Karpas-422 (cell line): ENCODE measurements at regions not wholly inside any gene's neighbourhood (a gene's known extent, or its start where the extent isn't known, plus 50 kb on each side); places are given as distances from the start of the nearest gene placed in this dataset.

ENCODE experiments used
- DNase-seq: peaks from one replicate; pipeline ENCODE4 v3.0.0-alpha.2; 2015
- H2AFZ ChIP-seq: fragments of 200-600 bp; sonication (generic); 2 replicates; pipeline ENCODE4 v1.6.1; 2014; ENCODE audit warnings: antibody characterized with exemption, low read length, mixed read lengths
- H3K27ac ChIP-seq: fragments of 200-600 bp; sonication (generic); 2 replicates; pipeline ENCODE4 v1.5.1; 2014; ENCODE audit warnings: mild to moderate bottlenecking, low read length, moderate library complexity
- H3K27me3 ChIP-seq: fragments of 200-600 bp; sonication (generic); 2 replicates; pipeline ENCODE4 v1.6.1; 2014; ENCODE audit warnings: low read length, mixed read lengths
- H3K36me3 ChIP-seq: fragments of 200-600 bp; sonication (generic); 2 replicates; pipeline ENCODE4 v1.6.1; 2014; ENCODE audit warnings: low read length, mixed read lengths; ENCODE audit not compliant: insufficient read depth
- H3K4me1 ChIP-seq: fragments of 200-600 bp; sonication (generic); 2 replicates; pipeline ENCODE4 v1.6.1; 2014; ENCODE audit warnings: mild to moderate bottlenecking, low read length, mixed read lengths
- H3K4me2 ChIP-seq: fragments of 200-600 bp; sonication (generic); 2 replicates; pipeline ENCODE4 v1.6.1; 2014; ENCODE audit warnings: low read length, low read depth, mild to moderate bottlenecking; ENCODE audit not compliant: poor library complexity, severe bottlenecking
- H3K4me3 ChIP-seq: fragments of 200-600 bp; sonication (generic); 2 replicates; pipeline ENCODE4 v1.5.1; 2014; ENCODE audit warnings: mild to moderate bottlenecking, antibody characterized with exemption, low read length, mixed read lengths
- H3K79me2 ChIP-seq: fragments of 200-600 bp; sonication (generic); 2 replicates; pipeline ENCODE4 v1.6.1; 2014; ENCODE audit warnings: mild to moderate bottlenecking, low read length, mixed read lengths
- H3K9ac ChIP-seq: fragments of 200-600 bp; sonication (generic); 2 replicates; pipeline ENCODE4 v1.6.0; 2014; ENCODE audit warnings: low read length
- H3K9me2 ChIP-seq: fragments of 200-600 bp; sonication (generic), shearing (Covaris generic); replicated peaks from 2 replicates; pipeline ENCODE4 v1.6.0; 2014; ENCODE audit warnings: mild to moderate bottlenecking, low read length, moderate library complexity; ENCODE audit not compliant: insufficient read depth
- H3K9me3 ChIP-seq: fragments of 300-700, 200-600 bp; sonication (generic); 2 replicates; pipeline ENCODE4 v1.6.1; 2014; ENCODE audit warnings: low read length, mixed read lengths
- H4K20me1 ChIP-seq: fragments of 200-600 bp; sonication (generic); 2 replicates; pipeline ENCODE4 v1.6.1; 2014; ENCODE audit warnings: mild to moderate bottlenecking, antibody characterized with exemption, low read length, low read depth; ENCODE audit not compliant: insufficient read depth

DNA sequence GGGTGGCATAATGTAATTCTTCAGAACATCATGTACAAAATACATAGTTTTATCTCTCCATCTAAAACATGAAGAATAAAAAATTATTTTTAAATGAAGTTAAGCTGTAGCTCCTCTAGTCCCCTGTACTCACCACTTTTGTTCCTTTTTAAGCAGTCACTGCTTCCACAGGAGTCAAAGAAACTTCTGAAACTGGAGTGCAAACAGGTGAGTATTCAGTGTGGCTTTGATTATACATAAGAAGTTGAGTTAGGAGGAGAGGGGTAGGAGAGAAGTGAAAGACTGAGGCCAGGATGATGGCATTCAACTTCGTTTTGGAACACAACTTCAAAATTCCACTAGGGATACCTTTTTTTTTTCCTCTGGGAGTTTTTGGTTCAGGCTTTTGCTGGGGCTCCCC lies 131.4 kb upstream of the CNTN1 start:
- no peaks in the 10 kb centered on the region for H3K9me3 ChIP-seq
- H2AFZ ChIP-seq, result no peak overlapping the region
- no peak overlapping the region for H3K27ac ChIP-seq
- no peaks in the 10 kb centered on the region for H3K9me2 ChIP-seq
- H3K4me3 ChIP-seq, result no peak overlapping the region
- H3K4me1 ChIP-seq, result peaks cover 14% of the 10 kb centered on the region
- no peaks in the 10 kb centered on the region for H3K36me3 ChIP-seq
- no peaks in the 10 kb centered on the region for H3K79me2 ChIP-seq
- H3K9ac ChIP-seq, result no peak overlapping the region
- H3K4me2 ChIP-seq, result no peak overlapping the region
- DNase-seq, result no peak
- H4K20me1 ChIP-seq, result no peaks in the 10 kb centered on the region
- H3K27me3 ChIP-seq, result no peaks in the 10 kb centered on the region

DNA sequence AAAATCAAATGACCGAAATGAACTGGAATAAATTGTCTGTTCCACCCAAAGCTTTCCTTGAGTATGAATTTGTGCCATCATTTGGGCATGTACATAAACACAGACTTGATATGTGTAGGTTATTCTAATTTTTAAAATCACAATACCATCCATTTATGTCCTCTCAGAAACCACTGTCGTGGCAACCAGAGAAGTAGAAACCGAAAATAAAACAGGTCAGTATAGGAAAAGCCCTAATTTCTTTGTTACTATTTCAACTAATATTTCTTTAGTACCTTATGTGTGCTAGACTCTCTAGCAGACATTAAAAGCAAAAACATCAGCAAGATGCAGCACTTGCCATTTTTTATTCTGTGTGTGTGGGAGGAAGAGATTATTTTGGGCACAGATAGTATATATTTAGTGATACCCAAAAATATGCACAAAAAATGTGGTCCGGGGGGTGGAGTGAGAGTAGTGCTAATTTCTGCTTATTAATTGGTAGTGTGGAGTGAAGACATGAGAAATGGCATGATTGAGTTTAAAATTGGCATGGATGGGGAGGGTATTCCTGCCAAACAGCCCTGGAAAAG lies 130.8 kb upstream of the CNTN1 start:
- H2AFZ ChIP-seq, result no peak overlapping the region
- H3K27me3 ChIP-seq, result no peaks in the 10 kb centered on the region
- no peaks in the 10 kb centered on the region for H3K36me3 ChIP-seq
- no peak overlapping the region for H3K4me3 ChIP-seq
- no peaks in the 10 kb centered on the region for H3K9me3 ChIP-seq
- peaks cover 16% of the 10 kb centered on the region for H3K4me1 ChIP-seq
- H3K4me2 ChIP-seq, result no peak overlapping the region
- H4K20me1 ChIP-seq, result no peaks in the 10 kb centered on the region
- H3K9me2 ChIP-seq, result no peaks in the 10 kb centered on the region
- DNase-seq, result no peak
- H3K9ac ChIP-seq, result no peak overlapping the region
- H3K79me2 ChIP-seq, result no peaks in the 10 kb centered on the region
- H3K27ac ChIP-seq, result no peak overlapping the region

DNA sequence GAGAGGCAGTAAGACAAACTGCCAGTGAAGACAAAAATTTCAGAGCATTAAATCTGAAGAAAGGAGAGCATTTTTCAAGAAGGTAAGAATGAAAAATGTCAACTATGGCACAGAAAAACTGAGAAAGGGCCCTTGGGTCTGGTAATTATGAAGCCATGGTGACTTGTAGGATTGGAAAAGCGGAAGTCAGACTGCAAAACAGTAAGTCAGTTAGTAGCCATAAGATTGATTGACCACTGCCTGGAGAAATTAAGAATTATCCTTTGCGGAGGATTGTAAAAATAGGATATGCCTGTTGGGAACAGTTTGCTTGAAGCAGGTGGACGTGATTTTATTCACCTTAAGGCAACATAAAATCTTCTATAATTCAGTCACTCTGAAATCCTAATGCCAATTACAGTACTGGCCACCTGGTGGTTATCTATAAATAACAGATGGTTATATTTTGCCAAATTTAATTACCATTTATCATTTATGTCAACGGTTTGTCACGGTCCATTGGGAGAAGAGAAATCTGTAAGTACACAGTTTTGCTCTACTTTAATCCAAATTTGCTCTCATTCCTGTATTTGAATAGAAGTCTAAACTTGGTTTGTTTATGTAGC lies 127.1 kb upstream of the CNTN1 start:
- Histone ChIP-seq H3K4me3 (no peak overlapping the region), H3K4me1 (peaks cover 17% of the 10 kb centered on the region), H3K9me2 (no peaks in the 10 kb centered on the region), H3K36me3 (no peaks in the 10 kb centered on the region), H4K20me1 (no peaks in the 10 kb centered on the region), H3K27ac (no peak overlapping the region), H3K9ac (no peak overlapping the region), H3K79me2 (no peaks in the 10 kb centered on the region), H3K27me3 (no peaks in the 10 kb centered on the region), H3K4me2 (peak overlapping the region; percentile 47), H2AFZ (no peak overlapping the region), H3K9me3 (no peaks in the 10 kb centered on the region)
- DNase-seq, result peak; percentile 39

DNA sequence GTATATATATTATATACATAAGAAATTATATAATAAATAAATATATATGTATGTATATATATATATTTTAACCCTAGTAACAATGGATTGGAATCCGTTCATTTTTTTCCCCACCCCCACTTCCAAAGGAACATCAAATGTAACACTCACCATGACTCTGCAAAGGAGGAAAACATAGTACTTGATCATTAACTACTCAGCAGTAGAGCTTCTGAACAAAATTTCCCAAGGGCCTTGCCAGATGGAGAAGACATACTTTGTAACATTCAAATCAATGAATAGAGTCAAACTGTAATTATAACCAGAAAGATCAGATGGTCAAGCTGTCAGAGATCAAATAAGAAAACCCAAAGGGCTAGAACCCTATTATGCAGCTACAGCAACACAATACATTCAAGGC lies 126.0 kb upstream of the CNTN1 start:
- no peak for DNase-seq
- H3K4me1 ChIP-seq, result peaks cover 17% of the 10 kb centered on the region
- no peaks in the 10 kb centered on the region for H3K27me3 ChIP-seq
- H3K79me2 ChIP-seq, result no peaks in the 10 kb centered on the region
- H3K4me3 ChIP-seq, result no peak overlapping the region
- H3K9ac ChIP-seq, result no peak overlapping the region
- no peaks in the 10 kb centered on the region for H4K20me1 ChIP-seq
- no peaks in the 10 kb centered on the region for H3K9me2 ChIP-seq
- no peaks in the 10 kb centered on the region for H3K36me3 ChIP-seq
- no peak overlapping the region for H3K4me2 ChIP-seq
- H3K9me3 ChIP-seq, result no peaks in the 10 kb centered on the region
- no peak overlapping the region for H2AFZ ChIP-seq
- H3K27ac ChIP-seq, result no peak overlapping the region

DNA sequence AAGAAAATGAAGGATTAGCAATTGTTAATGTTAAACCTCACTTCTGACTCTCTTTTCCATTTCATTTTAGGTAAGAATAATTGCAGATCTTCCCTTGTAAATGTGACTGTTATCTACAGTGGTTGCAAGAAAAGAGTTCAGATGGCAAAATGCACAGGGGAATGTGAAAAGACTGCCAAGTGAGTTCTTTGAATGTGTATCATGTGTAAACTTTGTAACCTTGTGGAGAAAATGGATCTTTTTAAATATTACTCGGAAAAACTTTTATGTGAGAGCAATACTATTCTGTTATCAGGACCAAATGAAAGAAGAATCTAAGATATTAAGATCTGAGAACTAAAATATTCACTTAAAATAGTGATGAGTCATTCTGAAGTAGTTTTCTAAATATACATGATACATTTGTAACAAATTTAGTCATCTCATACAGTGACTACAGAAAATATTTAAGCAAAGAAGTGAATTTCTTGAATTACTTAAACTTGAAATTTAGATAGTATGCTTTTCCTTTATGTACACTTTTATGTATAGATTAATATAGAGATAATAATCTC lies 122.5 kb upstream of the CNTN1 start:
- H3K27me3 ChIP-seq, result no peaks in the 10 kb centered on the region
- H2AFZ ChIP-seq, result no peak overlapping the region
- H3K79me2 ChIP-seq, result no peaks in the 10 kb centered on the region
- H3K4me2 ChIP-seq, result no peak overlapping the region
- H3K9me2 ChIP-seq, result no peaks in the 10 kb centered on the region
- DNase-seq, result no peak
- H3K9ac ChIP-seq, result no peak overlapping the region
- H4K20me1 ChIP-seq, result no peaks in the 10 kb centered on the region
- peaks cover 14% of the 10 kb centered on the region for H3K4me1 ChIP-seq
- H3K9me3 ChIP-seq, result no peaks in the 10 kb centered on the region
- no peak overlapping the region for H3K27ac ChIP-seq
- no peaks in the 10 kb centered on the region for H3K36me3 ChIP-seq
- no peak overlapping the region for H3K4me3 ChIP-seq

DNA sequence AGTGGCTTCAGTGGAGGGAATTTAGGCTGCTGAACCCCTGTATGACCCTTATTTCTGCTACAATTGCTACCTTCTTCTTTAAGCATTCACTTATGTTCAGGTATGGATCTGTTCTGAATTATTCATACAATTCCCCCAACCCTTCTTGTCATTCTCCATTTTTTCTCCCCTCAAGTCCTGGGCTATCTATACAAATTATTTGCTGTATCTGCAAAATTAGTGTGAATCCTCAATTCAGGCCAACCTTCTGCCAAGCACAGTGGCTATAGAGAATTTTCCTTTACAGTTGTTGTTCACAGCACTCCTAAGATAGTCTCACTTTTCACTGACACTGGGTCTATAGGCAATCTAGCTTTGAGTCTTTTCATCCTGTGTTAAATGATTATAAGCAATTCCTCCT lies 119.2 kb upstream of the CNTN1 start:
- H3K79me2 ChIP-seq, result no peaks in the 10 kb centered on the region
- no peaks in the 10 kb centered on the region for H3K36me3 ChIP-seq
- no peaks in the 10 kb centered on the region for H3K27me3 ChIP-seq
- H3K4me3 ChIP-seq, result no peak overlapping the region
- no peak overlapping the region for H3K27ac ChIP-seq
- H2AFZ ChIP-seq, result no peak overlapping the region
- no peaks in the 10 kb centered on the region for H4K20me1 ChIP-seq
- no peaks in the 10 kb centered on the region for H3K9me2 ChIP-seq
- DNase-seq, result no peak
- H3K4me1 ChIP-seq, result no peaks in the 10 kb centered on the region
- no peak overlapping the region for H3K4me2 ChIP-seq
- no peak overlapping the region for H3K9ac ChIP-seq
- no peaks in the 10 kb centered on the region for H3K9me3 ChIP-seq

DNA sequence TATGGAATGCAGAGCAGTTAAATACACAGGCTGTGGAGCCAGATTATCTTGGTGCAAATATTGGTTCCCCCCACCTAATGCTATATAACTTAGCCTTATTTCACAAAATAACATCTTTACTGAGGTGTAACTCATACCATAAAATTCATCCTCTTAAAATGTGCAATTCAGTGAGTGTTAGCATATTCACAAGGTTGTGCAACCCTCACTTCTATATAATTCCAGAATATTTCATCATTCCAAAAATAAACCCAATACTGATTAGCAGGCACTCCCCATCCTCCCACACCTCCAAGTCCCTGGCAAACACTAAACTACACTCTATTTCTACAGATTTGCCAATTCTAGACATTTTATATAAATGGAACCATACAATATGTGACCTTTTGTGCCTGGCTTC lies 116.3 kb upstream of the CNTN1 start:
- Histone ChIP-seq H4K20me1 (no peaks in the 10 kb centered on the region), H3K4me2 (no peak overlapping the region), H3K36me3 (no peaks in the 10 kb centered on the region), H2AFZ (no peak overlapping the region), H3K4me3 (no peak overlapping the region), H3K9me3 (no peaks in the 10 kb centered on the region), H3K9me2 (no peaks in the 10 kb centered on the region), H3K4me1 (no peaks in the 10 kb centered on the region), H3K27ac (no peak overlapping the region), H3K9ac (no peak overlapping the region), H3K79me2 (no peaks in the 10 kb centered on the region), H3K27me3 (no peaks in the 10 kb centered on the region)
- no peak for DNase-seq

DNA sequence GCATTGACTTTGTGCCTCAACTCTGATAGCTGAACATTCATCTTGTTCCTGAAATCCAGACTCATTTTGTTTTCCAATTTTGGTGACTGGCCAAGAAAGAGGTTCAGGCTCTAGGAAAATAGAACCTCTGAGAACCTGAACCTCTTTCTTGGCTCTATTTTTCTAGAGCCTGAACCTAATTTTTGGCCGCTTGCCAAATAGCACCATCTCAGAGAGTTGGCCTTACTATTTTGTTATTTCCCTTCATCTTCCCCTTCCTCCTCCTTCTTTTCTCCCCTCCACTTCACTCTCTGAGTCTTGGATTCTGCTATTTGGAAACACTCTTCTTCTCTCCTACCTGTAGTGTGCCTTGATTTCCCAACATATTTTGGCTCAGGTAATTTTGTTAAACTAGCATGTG lies 114.4 kb upstream of the CNTN1 start:
- Histone ChIP-seq H3K27ac (no peak overlapping the region), H2AFZ (no peak overlapping the region), H3K4me2 (no peak overlapping the region), H3K4me1 (no peaks in the 10 kb centered on the region), H3K36me3 (no peaks in the 10 kb centered on the region), H3K27me3 (no peaks in the 10 kb centered on the region), H4K20me1 (no peaks in the 10 kb centered on the region), H3K9me3 (no peaks in the 10 kb centered on the region), H3K79me2 (no peaks in the 10 kb centered on the region), H3K4me3 (no peak overlapping the region), H3K9me2 (no peaks in the 10 kb centered on the region), H3K9ac (no peak overlapping the region)
- no peak for DNase-seq
